Stimulated activated naive CD8-positive, alpha-beta T cell treated with anti-CD3 and anti-CD28 coated beads, Interleukin-15, amount 100 ng/mL, for 72 hours (primary cell): ENCODE measurements at regions not wholly inside any gene's neighbourhood (a gene's known extent, or its start where the extent isn't known, plus 50 kb on each side); places are given as distances from the start of the nearest gene placed in this dataset.
"Not testable (repeated sequence)": the region's sequence is repeated elsewhere in the genome, so short reads cannot be mapped to it uniquely, and the experiment has no call there.

Experiments
- ATAC-seq: fragments of 150-1000 bp; cut with Tn5 transposase; 2 replicates; pipeline ENCODE4 v1.10.0; 2021; ENCODE audit warnings: mild to moderate bottlenecking, moderate library complexity
- DNase-seq, 2 donors: peaks; one replicate each; pipeline ENCODE4 v3.0.0; 2021 to 2022
- H3K27ac Mint-ChIP-seq, 2 donors: one replicate each; pipeline ENCODE4 v1.8.0; 2022; ENCODE audit warnings: mild to moderate bottlenecking in 2 of 2, mixed read lengths in 2 of 2, moderate library complexity in 2 of 2
- H3K27me3 Mint-ChIP-seq: one replicate; pipeline ENCODE4 v1.8.0; 2022; ENCODE audit warnings: mixed read lengths
- H3K4me1 Mint-ChIP-seq: one replicate; pipeline ENCODE4 v1.8.0; 2022; ENCODE audit warnings: mild to moderate bottlenecking, mixed read lengths
- H3K4me3 Mint-ChIP-seq, 2 donors: one replicate each; pipeline ENCODE4 v1.8.0; 2022; ENCODE audit warnings: mild to moderate bottlenecking in 2 of 2, mixed read lengths in 2 of 2, moderate library complexity in 1 of 2
- H3K9me3 Mint-ChIP-seq, 2 donors: one replicate each; pipeline ENCODE4 v1.8.0; 2022; ENCODE audit warnings: mixed read lengths in 2 of 2

- DNase-seq, ATAC-seq, H3K27me3 Mint-ChIP-seq, H3K27ac Mint-ChIP-seq, H3K4me3 Mint-ChIP-seq, H3K4me1 Mint-ChIP-seq: not testable (repeated sequence)
- H3K9me3 Mint-ChIP-seq = peaks cover 18 to 26% of the 10 kb centered on the region in 2 donors
These were observed 68.5 kb upstream of the UBQLN2 start for GRCh38 chrX:56494923-56495322.

DNA sequence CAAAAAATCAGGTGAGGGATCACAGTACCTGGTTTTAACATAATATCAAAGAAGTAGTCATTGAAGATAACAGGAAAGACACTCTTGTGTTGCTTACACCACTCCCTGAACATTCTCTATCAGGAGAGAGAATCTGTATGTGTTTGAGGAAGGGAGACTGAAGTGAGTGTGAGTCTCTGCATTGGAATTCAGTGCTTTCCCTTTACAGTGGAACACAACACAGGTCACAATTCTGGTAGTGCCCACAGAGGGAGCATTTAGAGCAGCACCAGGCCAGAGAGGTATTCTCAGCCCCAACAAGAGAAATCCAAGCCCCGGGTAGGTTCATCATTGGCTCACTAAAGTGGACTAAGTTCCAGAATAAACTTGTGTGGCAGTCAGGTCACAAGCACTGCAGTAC is 64.7 kb upstream of the UBQLN2 start:
- ATAC-seq (no peak), DNase-seq (no peak)
- no peak overlapping the region for H3K4me3 Mint-ChIP-seq
- no peaks in the 10 kb centered on the region for H3K4me1 Mint-ChIP-seq
- peaks cover 5 to 7% of the 10 kb centered on the region in 2 donors for H3K9me3 Mint-ChIP-seq
- no peaks in the 10 kb centered on the region for H3K27me3 Mint-ChIP-seq
- H3K27ac Mint-ChIP-seq = peak overlapping the region in 1 of 2 donors; percentile 25

DNA sequence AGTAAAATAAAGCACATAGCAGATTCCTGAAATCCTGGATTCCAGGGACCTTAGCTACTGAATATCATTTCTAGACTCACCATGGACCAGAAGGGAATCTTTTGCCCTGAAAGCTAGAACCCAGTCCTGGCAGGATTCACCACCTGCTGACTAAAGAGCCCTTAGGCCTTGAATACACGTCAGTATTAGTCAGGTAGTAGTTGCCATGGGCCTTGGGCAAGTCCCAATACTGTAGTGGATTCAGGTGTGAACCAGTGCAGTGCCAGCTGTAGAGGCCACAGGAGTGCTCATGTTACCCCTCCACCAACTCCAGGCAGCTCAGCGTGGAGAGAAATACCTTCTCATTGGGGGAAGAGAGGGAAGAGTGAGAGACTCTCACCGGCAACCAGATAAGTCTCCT is 64.1 kb upstream of the UBQLN2 start:
- no peak overlapping the region for H3K4me3 Mint-ChIP-seq
- DNase-seq (no peak), ATAC-seq (no peak)
- peaks cover under 1 to 5% of the 10 kb centered on the region in 2 donors for H3K9me3 Mint-ChIP-seq
- H3K4me1 Mint-ChIP-seq = no peaks in the 10 kb centered on the region
- no peaks in the 10 kb centered on the region for H3K27me3 Mint-ChIP-seq
- H3K27ac Mint-ChIP-seq = no peak overlapping the region

- Mint-ChIP-seq H3K4me1 (no peaks in the 10 kb centered on the region), H3K27ac (no peak overlapping the region), H3K4me3 (no peak overlapping the region), H3K9me3 (peaks cover 23 to 27% of the 10 kb centered on the region in 2 donors), H3K27me3 (no peaks in the 10 kb centered on the region)
- no peak for DNase-seq
- no peak for ATAC-seq
These were observed 59.3 kb upstream of the UBQLN2 start for GRCh38 chrX:56503941-56504673.

DNA sequence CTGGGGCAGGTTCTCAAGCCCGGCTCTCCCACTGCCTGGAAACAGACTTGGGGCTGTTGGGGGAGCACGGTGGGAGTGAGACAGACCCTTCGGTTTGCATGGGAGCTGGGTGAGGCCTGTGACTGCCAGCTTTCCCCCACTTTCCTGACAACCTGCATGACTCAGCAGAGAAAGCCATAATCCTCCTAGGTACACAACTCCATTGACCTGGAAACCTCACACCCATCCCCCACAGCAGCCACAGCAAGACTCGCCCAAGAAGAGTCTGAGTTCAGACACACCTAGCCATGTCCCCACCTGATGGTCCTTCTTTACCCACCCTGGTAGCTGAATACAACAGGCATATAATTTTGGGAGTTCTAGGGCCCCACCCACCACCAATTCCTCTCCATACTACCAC is 57.6 kb upstream of the UBQLN2 start:
- peaks cover 37 to 40% of the 10 kb centered on the region in 2 donors for H3K9me3 Mint-ChIP-seq
- no peak for DNase-seq
- H3K4me1 Mint-ChIP-seq = no peaks in the 10 kb centered on the region
- H3K4me3 Mint-ChIP-seq = no peak overlapping the region
- no peaks in the 10 kb centered on the region for H3K27me3 Mint-ChIP-seq
- H3K27ac Mint-ChIP-seq = no peak overlapping the region
- no peak for ATAC-seq
